Calu3 (cell line): ENCODE measurements at regions not wholly inside any gene's neighbourhood (a gene's known extent, or its start where the extent isn't known, plus 50 kb on each side); places are given as distances from the start of the nearest gene placed in this dataset.

ENCODE experiments used
- BruUV-seq: library from RNA; stranded (reverse); fragments of 400-500 nt; replicated peaks from 2 replicates; lab custom pipeline; 2021; lab: Mats Ljungman, UMichigan
- CTCF ChIA-PET: fragments of 300-600 bp; sonication (Branson Sonifier 250); formaldehyde crosslinking; loops from one replicate; lab custom pipeline; 2022; ENCODE audit warnings: antibody characterized with exemption; lab: Charles Lee
- DNase-seq: peaks from one replicate; pipeline ENCODE4 v3.0.0; 2022
- H3K27ac Mint-ChIP-seq: one replicate; pipeline ENCODE4 v1.8.0; 2022; ENCODE audit warnings: mixed read lengths; ENCODE audit not compliant: unreplicated experiment
- H3K27me3 Mint-ChIP-seq: one replicate; pipeline ENCODE4 v1.8.0; 2022; ENCODE audit warnings: mixed read lengths; ENCODE audit not compliant: unreplicated experiment
- H3K36me3 Mint-ChIP-seq: one replicate; pipeline ENCODE4 v1.8.0; 2022; ENCODE audit warnings: mild to moderate bottlenecking, moderate library complexity, mixed read lengths; ENCODE audit not compliant: insufficient read depth, unreplicated experiment
- H3K4me1 Mint-ChIP-seq: one replicate; pipeline ENCODE4 v1.8.0; 2022; ENCODE audit warnings: mild to moderate bottlenecking, low read depth, mixed read lengths; ENCODE audit not compliant: unreplicated experiment
- H3K4me3 Mint-ChIP-seq: one replicate; pipeline ENCODE4 v1.8.0; 2022; ENCODE audit warnings: mild to moderate bottlenecking, low read depth, moderate library complexity, mixed read lengths; ENCODE audit not compliant: unreplicated experiment
- H3K9me3 Mint-ChIP-seq: one replicate; pipeline ENCODE4 v1.8.0; 2022; ENCODE audit warnings: low read depth, mixed read lengths; ENCODE audit not compliant: unreplicated experiment
- CTCF ChIP-seq: fragments of 200-600 bp; IDR thresholded peaks from one replicate; pipeline ENCODE4 v1.8.0; 2022; ENCODE audit warnings: antibody characterized with exemption; ENCODE audit not compliant: unreplicated experiment
- intact Hi-C: fragments of 100-400 bp; cut with micrococcal nuclease; formaldehyde crosslinking; loops from one replicate; pipeline ENCODE4 v1.10.0; 2022; ENCODE audit not compliant: unreplicated experiment

- Mint-ChIP-seq H3K36me3 (no peaks in the 10 kb centered on the region), H3K4me1 (no peaks in the 10 kb centered on the region), H3K27me3 (no peaks in the 10 kb centered on the region), H3K4me3 (no peak overlapping the region), H3K27ac (no peak overlapping the region), H3K9me3 (peaks cover 5% of the 10 kb centered on the region)
- no peak for TF ChIP-seq CTCF
- no TSS peak for BruUV-seq
- intact Hi-C loops, result no loop called here
- CTCF ChIA-PET, result no interaction called here
- no peak for DNase-seq
Measured at GRCh38 chr4:45317276-45317675, 590.9 kb upstream of the GNPDA2 start.

DNA sequence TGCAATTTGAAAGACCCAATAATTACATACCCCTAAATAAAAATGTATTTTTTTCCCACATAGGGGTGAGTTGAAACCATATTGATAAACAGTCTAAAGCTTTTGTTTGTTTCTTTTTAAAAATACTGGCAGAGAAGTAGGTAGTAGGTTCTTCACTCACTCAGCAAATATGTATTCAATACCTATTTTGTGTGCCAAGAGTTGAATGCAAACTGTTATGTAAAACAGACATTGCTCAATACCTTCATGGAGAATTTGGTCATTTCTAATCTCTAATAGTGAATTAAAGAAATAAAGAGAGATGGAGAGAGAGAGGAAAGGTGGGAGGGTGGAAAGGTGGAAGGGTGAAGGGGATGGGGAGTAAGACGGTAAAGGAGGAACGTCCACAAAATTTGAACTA, 589.9 kb upstream of the GNPDA2 start:
- Mint-ChIP-seq H3K36me3 (no peaks in the 10 kb centered on the region), H3K4me3 (no peak overlapping the region), H3K4me1 (no peaks in the 10 kb centered on the region), H3K9me3 (peaks cover 5% of the 10 kb centered on the region), H3K27me3 (no peaks in the 10 kb centered on the region), H3K27ac (no peak overlapping the region)
- no peak for TF ChIP-seq CTCF
- no peak for DNase-seq
- no TSS peak for BruUV-seq
- CTCF ChIA-PET, result no interaction called here
- intact Hi-C loops, result no loop called here

GRCh38 chr4:45302828-45303227, 576.5 kb upstream of the GNPDA2 start:
- Mint-ChIP-seq H3K27ac (no peak overlapping the region), H3K36me3 (no peaks in the 10 kb centered on the region), H3K4me3 (no peak overlapping the region), H3K4me1 (no peaks in the 10 kb centered on the region), H3K27me3 (no peaks in the 10 kb centered on the region), H3K9me3 (no peaks in the 10 kb centered on the region)
- no TSS peak for BruUV-seq
- intact Hi-C loops, result no loop called here
- DNase-seq, result no peak
- TF ChIP-seq CTCF, result no peak
- CTCF ChIA-PET, result interaction anchor here (0.6 kb wide), 1 partner anchor 1693 kb away, joined by 5 read pairs; no protein-coding TSS in a partner anchor

- CTCF ChIA-PET, result no interaction called here
- Mint-ChIP-seq H3K27me3 (no peaks in the 10 kb centered on the region), H3K9me3 (no peaks in the 10 kb centered on the region), H3K4me1 (no peaks in the 10 kb centered on the region), H3K36me3 (no peaks in the 10 kb centered on the region), H3K27ac (no peak overlapping the region), H3K4me3 (no peak overlapping the region)
- DNase-seq, result no peak
- BruUV-seq, result no TSS peak
- no peak for TF ChIP-seq CTCF
- intact Hi-C loops, result no loop called here
Measured at GRCh38 chr4:45294464-45294863, 568.1 kb upstream of the GNPDA2 start.

DNA sequence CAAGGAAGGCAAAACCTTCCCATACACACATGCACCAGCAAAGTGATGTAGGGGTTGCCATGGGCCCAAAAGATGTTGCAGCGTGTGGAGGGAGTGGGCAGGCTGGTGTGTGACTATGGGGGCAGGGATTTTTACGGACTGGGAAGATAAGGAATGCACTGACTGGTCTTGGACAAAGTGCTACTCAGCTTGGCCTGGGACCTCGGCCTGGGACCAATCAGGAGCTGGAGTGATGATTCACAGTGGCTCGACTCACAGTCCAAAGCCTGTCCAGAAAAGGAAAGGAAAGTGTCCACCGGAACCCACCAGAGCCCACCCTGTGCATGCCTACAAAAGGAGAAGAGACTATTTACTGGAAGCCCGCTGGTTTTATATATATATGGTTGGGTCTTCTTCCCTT, 567.0 kb upstream of the GNPDA2 start:
- no peak for TF ChIP-seq CTCF
- no peaks in the 10 kb centered on the region for H3K27me3 Mint-ChIP-seq
- intact Hi-C loops, result no loop called here
- no peaks in the 10 kb centered on the region for H3K9me3 Mint-ChIP-seq
- no peaks in the 10 kb centered on the region for H3K36me3 Mint-ChIP-seq
- no peak for DNase-seq
- CTCF ChIA-PET, result no interaction called here
- no peaks in the 10 kb centered on the region for H3K4me1 Mint-ChIP-seq
- BruUV-seq, result no TSS peak
- H3K4me3 Mint-ChIP-seq, result no peak overlapping the region
- no peak overlapping the region for H3K27ac Mint-ChIP-seq
